ENCODE measurements at regions not wholly inside any gene's neighbourhood (a gene's known extent, or its start where the extent isn't known, plus 50 kb on each side); places are given as distances from the start of the nearest gene placed in this dataset.
A peak's percentile ranks its signal among the peaks of the same experiment; 100 is the strongest.

DNA sequence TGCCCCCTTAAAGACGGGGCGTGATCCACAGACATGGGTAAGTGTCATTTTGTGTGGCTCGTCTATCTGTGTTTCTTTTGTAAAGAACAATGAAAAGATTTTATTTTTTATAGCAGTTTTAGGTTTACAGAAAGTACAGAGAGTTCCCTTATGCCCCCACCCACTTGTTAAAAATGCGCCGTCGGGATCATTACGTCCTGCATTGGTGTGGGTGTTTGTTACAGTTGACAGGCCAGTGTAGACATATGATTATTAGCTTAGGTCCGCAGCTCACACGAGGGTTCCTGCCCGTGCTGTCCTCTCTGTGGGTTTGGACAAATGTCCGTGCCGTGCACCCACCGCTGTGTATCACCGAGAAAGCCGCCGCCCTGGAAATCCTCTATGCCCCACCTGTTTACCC lies 50.5 kb downstream of the RGS12 start:
- no peak for FAIRE-seq

DNA sequence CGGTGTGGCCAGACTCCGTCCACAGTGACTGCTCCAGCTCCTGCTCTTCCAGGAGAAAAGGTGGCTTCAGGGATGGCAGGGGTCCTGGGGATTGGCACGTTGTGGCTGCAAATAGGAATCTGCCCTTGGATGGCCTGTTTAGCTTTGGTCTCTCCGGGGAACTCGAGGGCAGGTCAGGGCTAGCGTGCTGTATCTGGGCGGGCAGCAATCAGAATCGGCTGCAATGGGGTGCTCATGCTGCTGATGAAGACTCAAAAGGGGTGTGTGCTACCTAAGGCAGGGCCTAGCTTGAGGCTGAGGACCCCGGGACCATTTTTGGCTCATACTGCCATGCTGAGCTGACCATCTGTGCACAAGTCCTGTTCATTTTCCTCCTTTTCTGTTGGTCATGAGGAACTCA lies 51.3 kb downstream of the RGS12 start:
- FAIRE-seq: no peak

DNA sequence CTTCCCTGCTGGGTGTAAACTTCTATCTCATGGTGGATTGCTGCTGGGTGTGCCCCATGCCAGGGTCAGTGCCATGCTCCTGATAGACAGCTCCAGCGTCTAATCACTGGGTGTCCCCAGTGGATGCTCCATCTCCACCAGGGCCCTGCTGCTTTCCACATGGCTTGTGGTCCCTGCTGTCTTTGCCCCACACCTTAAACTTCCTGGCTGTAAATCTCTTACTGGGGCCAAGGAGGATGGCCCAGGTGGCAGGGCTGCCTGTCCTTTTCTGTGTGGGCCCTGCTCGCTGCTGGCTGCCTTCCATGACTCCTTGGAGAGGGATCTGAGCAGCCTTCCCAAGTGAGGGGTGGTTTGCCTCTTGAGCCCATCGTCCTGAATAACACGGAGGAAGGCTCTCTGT lies 51.8 kb downstream of the RGS12 start:
- no peak for FAIRE-seq

DNA sequence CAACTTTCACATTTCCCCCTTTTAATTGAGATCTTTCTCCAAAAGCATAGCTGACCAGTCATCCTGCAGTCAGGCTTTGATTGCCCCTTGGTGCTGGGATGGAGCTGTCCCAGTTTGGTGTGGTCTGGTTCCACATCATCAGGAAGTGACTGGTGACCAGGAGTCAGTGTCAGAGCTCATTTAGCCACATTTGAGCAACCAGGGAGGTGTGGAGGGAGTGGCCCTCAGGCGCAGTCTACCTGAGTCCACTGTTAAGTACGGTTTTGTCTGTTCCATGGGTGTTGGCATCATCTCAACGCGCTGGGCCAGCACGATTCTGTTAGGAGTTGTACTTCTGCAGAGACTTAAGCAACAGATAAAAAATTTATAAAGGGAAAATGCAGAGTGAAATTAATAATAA lies 52.6 kb downstream of the RGS12 start:
- no peak for FAIRE-seq

DNA sequence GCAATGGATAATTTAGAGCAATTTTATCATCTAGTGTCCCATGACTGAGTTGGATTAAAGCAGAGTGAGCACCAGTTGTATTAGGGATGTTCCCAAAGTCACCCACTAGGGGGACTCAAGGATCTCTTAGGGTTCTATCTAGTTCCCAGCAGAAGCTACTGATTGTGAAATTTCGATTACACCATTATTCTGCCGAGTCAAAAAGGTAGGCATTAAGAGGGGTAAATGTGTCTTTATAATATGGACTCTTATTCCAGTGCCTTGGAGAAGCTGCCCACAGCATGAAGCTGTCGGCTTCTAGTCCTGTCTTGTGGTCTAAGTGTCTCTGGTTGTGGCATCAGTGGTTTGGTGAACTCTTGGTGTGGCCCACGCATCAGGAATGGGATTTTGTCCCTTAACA lies 53.3 kb downstream of the RGS12 start:
- FAIRE-seq: peak; percentile 92

DNA sequence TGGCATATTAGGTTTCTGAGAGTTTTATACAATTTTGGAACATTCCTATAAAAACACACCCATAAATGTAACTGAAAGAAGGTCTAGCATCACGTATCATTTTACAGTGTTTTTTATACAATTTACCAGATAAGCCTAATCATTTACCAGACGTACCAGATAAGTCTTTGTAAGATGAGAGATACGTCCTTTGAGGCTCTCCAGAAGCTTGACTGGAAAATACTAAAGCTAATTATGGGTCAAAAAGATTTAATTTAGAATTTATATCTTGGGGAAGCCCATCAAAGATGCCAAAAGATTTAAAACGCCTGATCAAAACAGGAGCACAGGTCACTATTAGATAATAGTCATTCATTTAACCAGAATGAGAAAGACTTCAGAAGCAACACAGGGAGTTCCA lies 55.0 kb downstream of the RGS12 start:
- FAIRE-seq: no peak

DNA sequence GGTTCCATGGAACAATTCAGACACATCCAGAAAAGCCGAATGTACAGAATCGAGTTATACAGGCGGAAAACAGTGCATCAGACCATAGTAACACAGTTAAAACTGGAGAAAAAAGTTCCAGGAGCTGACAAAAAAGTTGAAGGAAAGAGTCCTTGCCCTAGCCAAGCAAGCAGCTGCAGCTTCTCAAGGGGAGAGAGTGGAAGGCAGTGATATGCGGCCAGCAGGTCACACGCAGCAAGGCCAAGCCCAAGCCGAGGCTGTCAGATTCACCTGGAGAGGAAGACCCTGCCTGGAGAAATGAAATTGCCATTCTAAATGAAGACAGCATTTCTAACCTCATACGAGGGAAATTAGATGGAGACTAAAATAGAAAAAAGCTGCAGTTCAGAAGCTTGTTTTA lies 55.8 kb downstream of the RGS12 start:
- FAIRE-seq: no peak

DNA sequence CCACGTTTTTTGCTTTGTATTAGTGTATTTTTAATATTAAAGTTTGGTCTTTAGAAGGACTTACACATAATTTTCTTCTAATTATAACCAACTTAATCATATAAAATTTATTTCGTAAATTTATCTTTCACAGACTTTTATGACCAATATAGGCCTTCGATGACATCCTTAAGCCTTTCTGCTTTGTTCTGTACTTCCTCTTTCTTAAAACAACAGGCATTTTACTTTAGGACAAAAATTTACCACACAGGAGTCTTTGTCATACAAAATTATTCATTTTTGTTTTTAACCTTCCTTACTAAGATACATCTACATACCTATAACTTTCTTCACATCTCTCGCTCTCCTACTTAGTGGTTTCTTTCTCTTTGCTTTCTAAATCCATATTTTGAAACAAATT lies 56.3 kb downstream of the RGS12 start:
- no peak for FAIRE-seq

DNA sequence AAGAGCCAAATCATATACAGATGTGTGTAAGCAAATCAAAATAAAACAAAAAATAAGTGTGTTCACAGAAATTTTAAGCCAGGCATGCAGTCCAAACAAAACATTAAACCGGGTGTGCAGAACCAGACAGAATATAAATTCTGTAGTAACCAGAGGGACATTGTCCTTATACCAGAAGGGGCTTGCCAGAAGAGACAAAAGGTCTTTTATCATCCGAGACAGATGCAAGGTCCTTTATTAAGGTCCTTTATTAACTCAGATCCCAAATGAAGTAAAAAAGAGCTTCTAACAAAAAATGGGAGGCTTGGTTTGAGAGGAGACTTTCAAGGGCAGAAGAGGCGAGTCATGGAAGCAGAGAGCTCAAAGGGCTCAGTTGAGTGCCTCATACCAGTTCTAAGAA lies 59.2 kb downstream of the RGS12 start:
- FAIRE-seq: no peak

DNA sequence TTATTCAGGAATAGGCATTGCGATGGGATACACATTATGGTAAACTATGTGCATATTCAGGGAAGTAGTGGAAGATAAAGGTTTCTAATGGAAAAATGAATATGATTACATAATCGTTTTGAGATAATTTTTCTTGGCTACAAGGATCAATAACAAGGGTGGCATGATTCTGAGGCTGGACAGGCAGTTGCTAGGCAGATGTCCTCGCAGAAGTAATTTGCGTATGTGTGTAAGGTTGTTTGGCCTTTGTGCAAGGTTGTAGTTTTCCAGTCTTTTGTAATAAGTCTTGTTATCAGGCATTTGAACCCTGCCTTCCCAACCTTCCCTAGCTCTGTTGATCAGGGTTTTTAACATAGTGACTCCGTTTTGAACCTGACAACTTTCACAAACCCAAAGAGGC lies 59.7 kb downstream of the RGS12 start:
- FAIRE-seq: no peak

DNA sequence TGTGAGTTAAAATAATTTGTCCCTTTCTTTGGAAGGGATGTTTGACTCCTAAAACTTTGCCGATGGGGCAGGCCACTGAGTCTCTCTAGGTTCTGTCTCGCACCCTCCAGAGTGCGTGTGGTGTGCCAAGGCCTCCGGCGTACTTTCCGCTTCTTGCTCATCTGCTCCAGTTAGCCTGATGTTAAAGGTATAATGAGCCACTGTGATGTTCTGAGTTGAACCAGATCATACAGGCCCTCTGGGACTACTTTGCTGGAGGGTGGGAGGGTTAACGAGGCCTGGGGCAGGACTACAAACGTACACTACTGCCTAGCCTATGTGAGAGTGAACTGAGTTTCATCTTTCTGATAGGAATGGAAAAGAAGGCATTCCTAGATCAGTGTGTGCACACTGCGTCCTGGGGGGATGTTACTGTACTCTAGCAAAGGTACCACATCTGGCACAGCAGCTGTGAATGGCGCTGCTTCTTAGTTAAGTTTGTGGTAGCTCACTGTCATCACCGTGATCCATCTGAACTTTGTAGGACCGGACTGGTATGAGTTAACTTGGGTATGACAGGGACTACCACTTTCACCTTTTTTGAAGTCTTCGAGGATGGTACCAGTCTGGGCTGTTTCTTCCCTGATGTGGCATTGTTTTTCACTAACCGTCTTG lies 60.2 kb downstream of the RGS12 start:
- no peak for FAIRE-seq

DNA sequence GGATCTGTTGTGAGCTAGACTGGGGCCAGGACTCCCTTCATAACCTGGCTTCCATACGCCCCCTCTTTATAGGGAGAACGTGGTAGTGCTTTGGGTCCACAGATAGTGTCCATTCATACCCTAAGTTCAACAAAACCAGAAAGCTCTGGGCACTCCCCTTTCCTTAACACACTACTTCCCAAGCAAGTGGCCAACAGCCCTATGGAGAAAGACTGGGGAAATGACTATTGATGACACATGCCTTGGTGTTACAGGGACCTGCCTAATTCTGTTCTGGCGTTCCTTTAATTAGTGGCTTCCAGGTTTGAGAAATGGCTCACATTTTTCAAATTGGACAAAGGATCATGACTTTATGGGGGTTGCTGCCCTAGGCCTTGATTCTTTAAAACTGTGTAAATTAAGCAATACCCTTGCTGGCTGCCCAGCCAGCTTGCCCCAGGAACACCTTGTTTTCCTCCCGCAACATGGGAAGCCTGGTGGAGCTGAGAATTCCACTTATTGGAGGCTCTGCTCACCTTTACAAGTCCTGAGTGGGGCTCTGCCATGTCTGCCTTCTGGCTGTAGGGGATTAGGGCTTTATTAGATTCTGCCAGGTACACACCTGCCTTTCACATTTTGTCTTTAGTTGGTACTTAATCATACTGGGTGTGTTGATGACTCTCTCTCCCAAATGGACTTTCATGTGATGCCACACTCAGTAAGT lies 61.1 kb downstream of the RGS12 start:
- FAIRE-seq: no peak

DNA sequence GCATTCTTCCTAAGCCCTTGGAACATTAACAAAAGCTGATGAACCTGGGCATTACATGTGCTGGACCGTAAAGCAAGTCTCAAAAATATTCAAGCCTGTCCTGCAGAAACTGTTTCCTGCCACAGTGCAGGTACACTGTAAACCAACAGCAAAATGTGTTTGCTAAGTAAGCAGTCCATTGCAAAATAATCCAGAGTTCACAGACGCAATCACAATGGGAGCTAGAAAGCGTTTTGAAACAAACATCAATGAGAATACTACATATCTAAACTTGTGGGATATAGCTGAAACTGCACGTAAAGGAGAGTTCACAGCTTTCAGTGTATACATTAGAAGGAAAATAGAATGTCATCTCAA lies 61.6 kb downstream of the RGS12 start:
- no peak for FAIRE-seq

DNA sequence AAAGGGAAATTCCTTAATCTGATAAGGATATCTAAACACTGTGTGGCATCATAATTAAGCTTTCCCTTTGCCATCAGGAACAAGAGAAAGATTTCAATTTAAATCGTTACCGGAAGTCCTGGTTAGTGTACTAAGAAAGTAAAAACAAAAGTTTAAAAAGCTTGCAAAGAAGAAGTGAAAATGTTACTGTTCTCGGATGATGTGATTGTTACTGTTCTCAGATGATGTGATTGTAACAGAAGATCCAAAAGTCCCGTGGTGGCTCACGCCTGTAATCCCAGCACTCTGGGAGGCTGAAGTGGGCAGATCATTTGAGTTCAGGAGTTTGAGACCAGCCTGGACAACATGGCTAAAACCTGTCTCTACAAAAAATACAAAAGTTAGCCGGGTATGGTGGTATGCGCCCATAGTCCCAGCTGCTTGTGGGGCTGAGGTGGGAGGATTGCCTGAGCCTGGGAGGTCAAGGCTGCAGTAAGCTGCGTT lies 62.5 kb downstream of the RGS12 start:
- FAIRE-seq: no peak

DNA sequence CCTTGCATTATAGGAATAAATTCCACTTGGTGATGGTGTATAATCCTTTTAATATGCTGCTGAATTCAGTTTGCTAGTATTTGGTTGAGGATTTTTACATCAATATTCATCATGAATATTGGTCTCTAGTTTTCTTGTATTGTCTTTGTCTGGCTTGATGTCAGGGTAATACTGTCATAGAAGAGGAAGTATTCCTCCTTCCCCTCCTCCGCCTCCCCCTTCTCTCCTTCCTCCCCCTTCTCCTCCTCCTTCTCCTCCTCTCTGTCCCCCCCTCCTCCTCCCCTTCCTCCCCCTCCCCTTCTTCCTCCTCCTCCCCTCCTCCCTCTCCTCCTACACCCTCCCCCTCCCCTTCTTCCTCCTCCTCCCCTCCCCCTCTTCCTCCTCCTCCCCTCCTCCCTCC lies 65.8 kb downstream of the RGS12 start:
- no peak for FAIRE-seq

DNA sequence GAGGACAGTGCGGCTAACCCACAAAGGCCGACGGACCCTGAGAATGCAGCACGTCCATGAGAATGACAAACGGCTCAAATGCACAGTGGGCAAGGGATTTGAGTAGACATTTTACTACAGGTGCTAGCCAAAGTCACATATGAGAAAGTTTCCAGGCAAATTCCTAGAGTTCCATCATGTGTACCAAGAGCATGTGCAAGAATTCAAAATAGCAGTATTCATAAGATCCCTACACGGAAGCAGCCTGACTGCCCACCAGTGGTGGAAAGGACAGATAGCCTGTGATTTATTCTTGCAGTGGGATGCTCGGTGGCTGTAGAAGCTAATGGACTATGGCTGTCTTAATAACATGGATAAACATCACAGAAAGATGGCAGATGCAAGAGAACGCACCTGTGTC lies 68.0 kb downstream of the RGS12 start:
- no peak for FAIRE-seq

DNA sequence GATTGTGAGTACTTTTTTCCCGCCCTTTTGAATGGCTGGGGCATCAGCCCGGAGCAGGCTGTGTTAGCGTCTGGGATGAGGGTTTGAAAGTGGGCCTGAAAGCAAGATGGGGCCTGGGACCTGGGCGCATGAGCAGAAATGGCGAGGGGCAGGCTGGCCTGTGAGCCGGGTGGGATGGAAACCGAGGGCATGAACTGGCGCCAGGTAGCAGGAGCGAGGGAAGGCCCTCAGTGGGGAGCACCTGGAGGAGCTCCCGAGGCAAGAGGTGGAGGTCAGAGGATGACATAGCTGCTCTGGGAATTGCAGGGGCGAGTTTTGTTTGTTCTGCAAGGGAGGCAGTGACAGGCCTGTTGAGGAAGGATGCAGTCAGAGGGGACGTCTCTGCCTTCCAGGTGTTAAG lies 68.6 kb downstream of the RGS12 start:
- no peak for FAIRE-seq

DNA sequence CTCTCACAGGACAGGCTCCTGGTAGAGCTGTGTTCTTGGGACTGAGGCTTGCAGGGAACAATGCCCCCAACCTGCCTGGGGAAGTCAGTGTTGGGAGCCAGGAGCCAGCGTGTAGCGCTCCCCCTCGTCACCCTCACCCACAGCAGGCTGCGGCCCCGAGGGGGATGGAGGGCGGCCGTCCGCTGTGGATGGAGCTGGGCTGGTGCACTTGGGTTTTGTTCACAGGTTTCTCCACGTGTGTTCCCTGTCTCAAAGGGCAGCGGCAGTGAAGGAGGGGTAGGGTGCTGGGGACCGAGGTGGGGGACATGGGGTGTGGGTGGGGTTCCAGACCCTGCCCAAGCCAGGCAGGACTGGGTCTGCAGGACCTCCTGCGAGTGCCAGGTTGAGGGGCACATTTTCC lies 69.1 kb downstream of the RGS12 start:
- FAIRE-seq: no peak

DNA sequence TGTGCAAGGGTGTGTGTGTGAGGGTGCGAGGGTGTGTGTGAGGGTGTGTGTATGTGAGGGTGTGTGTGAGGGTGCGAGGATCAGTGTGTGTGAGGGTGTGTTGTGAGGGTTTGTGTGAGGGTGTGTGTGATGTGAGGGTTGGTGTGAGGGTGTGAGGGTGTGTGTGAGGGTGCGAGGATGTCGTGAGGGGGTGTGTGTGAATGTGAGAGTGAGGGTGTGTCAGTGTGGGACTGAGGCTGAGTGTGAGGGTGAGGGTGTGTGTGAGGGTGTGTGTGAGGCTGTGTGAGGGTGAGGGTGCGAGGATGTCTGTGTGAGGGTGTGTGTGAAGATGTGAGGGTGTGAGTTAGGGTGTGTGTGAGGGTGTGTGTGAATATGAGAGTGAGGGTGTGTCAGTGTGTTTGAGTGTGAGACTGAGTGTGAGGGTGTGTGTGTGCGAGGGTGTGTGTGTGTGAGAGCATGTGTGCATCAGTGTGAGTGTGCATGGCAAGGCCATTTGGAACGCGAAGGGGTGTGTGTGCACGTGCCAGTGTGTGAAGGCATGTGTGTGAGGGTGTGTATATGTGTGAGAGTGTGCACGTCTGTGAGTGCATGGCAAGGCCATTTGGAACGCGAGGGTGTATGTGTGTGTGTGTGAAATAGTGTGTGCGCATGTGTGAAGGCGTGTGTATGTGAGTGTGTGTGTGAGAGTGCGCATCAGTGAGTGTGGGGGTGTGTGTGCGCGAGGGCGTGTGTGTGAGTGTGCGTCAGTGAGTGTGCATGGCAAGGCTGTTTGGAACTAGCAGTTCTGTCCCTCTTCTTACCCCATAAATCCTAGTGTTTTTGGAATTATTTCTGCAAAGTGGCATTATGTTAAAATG lies 69.8 kb downstream of the RGS12 start:
- FAIRE-seq: no peak

DNA sequence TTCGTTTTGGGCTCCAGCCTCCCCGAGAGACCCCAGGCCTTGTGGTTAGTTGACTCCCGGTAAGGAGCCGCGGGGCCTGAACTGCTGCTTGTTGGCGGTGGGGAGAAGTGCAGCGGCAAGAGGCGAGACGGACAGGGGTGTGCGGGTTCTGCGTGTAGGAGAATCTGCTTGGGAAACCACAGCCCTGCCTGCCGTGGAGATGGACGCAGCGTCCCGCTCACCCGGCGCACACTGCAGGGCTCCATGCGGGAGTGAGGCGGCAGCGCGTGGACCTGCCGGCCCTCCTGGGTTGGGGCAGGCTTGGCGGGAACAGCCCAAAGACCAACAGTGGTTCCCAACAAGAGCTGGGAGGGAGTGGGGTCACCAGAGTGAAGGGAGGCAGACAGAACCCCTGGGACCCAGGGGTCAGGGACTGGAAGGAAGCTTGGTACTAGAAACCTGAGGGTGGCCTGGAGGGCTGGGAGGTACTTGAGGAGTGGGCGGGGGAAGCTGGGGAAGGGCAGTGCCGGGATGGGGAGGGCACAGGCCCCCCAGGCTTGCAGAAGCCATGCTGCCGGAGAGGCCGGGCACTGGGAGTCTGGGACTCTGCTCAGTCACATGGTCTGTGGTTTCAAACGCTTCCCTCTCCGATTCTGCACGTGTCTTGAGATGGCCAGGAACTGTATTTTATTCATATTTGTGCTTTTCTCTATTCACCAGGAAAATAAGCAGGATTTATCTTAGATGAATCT lies 70.8 kb downstream of the RGS12 start:
- FAIRE-seq: no peak

DNA sequence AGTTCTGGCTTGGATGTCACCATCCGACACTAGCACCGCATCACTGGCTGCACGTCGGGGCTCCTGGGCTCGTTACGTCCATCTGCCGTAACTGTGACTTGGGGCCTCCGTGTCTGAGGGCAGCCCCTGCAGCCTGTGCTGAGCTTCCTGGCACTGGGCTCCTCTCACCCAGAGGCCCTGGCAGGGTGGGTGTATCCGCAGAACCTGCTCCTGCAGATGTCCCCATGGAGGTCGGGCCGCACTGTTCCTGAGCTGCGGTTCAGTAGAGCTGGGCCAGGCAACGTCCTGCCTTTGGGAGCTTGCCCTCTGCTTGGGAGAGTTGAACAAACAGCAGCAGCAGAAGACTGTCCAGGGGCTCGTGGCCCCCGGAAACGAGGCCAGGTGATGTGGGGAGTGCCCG lies 71.4 kb downstream of the RGS12 start:
- no peak for FAIRE-seq

DNA sequence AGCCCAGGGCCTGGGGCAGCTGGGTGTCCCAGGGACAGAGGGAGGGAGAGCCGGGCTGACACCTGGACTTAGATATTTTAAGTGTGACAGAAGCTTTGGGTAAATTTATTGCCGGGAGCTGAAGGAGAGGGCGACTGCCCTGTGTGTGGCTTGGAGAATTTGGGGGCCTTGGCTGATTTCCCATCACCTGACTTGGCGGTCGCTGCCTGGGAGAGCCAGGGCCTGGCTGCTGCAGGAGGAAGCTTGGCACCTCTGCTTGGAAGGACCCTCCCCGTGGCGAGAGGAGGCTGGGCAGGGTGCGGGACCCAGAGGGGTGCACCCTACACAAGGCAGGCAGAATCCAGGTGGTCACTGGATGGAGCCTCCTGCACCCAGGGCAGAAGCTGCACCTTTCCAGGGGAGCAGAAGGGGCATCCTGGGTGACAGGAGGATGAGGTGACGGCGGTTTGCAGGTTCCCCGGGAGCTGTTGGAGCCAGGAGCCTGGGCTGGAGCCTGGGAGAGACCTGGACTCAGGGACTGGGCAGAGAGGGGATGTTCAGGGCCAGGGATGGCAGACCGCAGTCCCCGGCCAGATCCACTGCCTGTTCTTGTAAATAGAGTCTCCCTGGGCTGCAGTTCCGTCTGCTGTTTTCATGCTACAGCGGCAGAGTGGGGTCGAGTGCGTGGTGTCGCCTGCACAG lies 72.0 kb downstream of the RGS12 start:
- FAIRE-seq: no peak

DNA sequence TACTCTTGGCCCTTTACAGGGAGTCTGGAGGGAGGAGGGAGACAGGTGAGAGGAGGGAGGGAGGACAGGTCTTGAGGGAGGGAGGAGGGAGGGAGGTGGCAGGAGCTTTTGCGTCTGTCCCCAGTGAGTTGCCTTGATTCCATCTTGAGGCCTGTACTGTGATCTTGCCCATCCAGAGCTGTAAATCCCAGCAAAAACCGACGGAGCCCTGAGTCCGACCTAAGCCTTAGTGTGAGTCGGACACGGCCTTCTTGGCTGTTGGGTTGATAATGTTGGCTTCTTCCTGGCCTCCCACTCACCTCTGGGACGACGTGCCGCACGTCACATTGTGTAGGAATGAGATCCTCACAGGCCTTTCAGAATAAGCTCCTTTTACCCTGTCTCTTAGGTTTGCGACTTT lies 72.5 kb downstream of the RGS12 start:
- FAIRE-seq: no peak

Measured in A204.1 (cell line).